ENCODE measurements at regions not wholly inside any gene's neighbourhood (a gene's known extent, or its start where the extent isn't known, plus 50 kb on each side); places are given as distances from the start of the nearest gene placed in this dataset.

GRCh38 chr14:87816416-87816815 is 176.6 kb downstream of the GALC start:
- DNase-seq (ENCODE audit: low spot score) = no peak
- TF ChIP-seq CTCF (IDR thresholded peaks at IDR 0.05; ENCODE audit: extremely low read depth, missing control alignments) = no peak

GRCh38 chr14:87815121-87815520 is 177.9 kb downstream of the GALC start:
- DNase-seq (ENCODE audit: low spot score) = no peak
- TF ChIP-seq CTCF (IDR thresholded peaks at IDR 0.05; ENCODE audit: extremely low read depth, missing control alignments) = no peak

GRCh38 chr14:87813686-87814085 is 179.3 kb downstream of the GALC start:
- DNase-seq (ENCODE audit: low spot score) = no peak
- no peak for TF ChIP-seq CTCF (IDR thresholded peaks at IDR 0.05; ENCODE audit: extremely low read depth, missing control alignments)

GRCh38 chr14:87813211-87813610 is 179.8 kb downstream of the GALC start:
- no peak for TF ChIP-seq CTCF (IDR thresholded peaks at IDR 0.05; ENCODE audit: extremely low read depth, missing control alignments)
- no peak for DNase-seq (ENCODE audit: low spot score)

GRCh38 chr14:87811246-87811645 is 181.7 kb downstream of the GALC start:
- DNase-seq (ENCODE audit: low spot score) = no peak
- no peak for TF ChIP-seq CTCF (IDR thresholded peaks at IDR 0.05; ENCODE audit: extremely low read depth, missing control alignments)

- no peak for DNase-seq (ENCODE audit: low spot score)
- TF ChIP-seq CTCF (IDR thresholded peaks at IDR 0.05; ENCODE audit: extremely low read depth, missing control alignments) = no peak
Observed at GRCh38 chr14:87810711-87811110, 182.3 kb downstream of the GALC start.

- no peak for TF ChIP-seq CTCF (IDR thresholded peaks at IDR 0.05; ENCODE audit: extremely low read depth, missing control alignments)
- no peak for DNase-seq (ENCODE audit: low spot score)
Observed at GRCh38 chr14:87809261-87809660, 183.7 kb downstream of the GALC start.
